Panc1 (cell line): ENCODE measurements at regions not wholly inside any gene's neighbourhood (a gene's known extent, or its start where the extent isn't known, plus 50 kb on each side); places are given as distances from the start of the nearest gene placed in this dataset.

Experiments used
- ATAC-seq: fragments of 200-7000 bp; cut with Tn5 transposase; 2 replicates; pipeline ENCODE4 v1.9.1; 2020; ENCODE audit warnings: mild to moderate bottlenecking, moderate library complexity
- BruUV-seq: library from RNA; stranded (reverse); fragments of 400-500 nt; replicated peaks from 2 replicates; lab custom pipeline; 2021; lab: Mats Ljungman, UMichigan
- CTCF ChIA-PET: fragments of 300-600 bp; sonication (Branson Sonifier 250); formaldehyde crosslinking; loops from one replicate; lab custom pipeline; 2022; ENCODE audit warnings: antibody characterized with exemption; lab: Charles Lee
- POLR2A ChIA-PET: fragments of 300-600 bp; sonication (Branson Sonifier 250); formaldehyde crosslinking; loops from one replicate; lab custom pipeline; 2022; ENCODE audit warnings: antibody characterized with exemption; lab: Charles Lee
- DNase-seq: peaks from one replicate; pipeline ENCODE4 v3.0.0-alpha.2; 2010; ENCODE audit warnings: low read depth, low spot score
- H3K27ac ChIP-seq: 2 replicates; pipeline ENCODE4 v1.5.1; 2011; ENCODE audit warnings: mild to moderate bottlenecking, low read length, inconsistent platforms
- H3K27me3 ChIP-seq: fragments of 200-500 bp; sonication (Bioruptor generic); 2 replicates; pipeline ENCODE4 v1.6.0; 2014; ENCODE audit warnings: low read length, inconsistent platforms; ENCODE audit not compliant: control insufficient read depth, insufficient read depth
- H3K36me3 ChIP-seq: fragments of 200-500 bp; sonication (Bioruptor generic); 2 replicates; pipeline ENCODE4 v1.5.1; 2014; ENCODE audit warnings: inconsistent platforms, mild to moderate bottlenecking, low read length, moderate library complexity; ENCODE audit not compliant: control insufficient read depth, insufficient read depth
- H3K4me1 ChIP-seq: 2 replicates; pipeline ENCODE4 v1.5.1; 2011; ENCODE audit warnings: inconsistent platforms, mild to moderate bottlenecking, low read length, moderate library complexity; ENCODE audit not compliant: control insufficient read depth, insufficient read depth
- H3K4me3 ChIP-seq, 2 experiments: 2 replicates each; pipeline ENCODE4 v1.5.1; 2011 to 2012; ENCODE audit warnings: low read depth in 2 of 2, low read length in 2 of 2, mild to moderate bottlenecking in 2 of 2, inconsistent platforms in 1 of 2, moderate library complexity in 1 of 2
- H3K9me3 ChIP-seq: fragments of 200-500 bp; sonication (Bioruptor generic); 2 replicates; pipeline ENCODE4 v1.5.1; 2014; ENCODE audit warnings: low read depth, mild to moderate bottlenecking, inconsistent platforms, low read length, moderate library complexity; ENCODE audit not compliant: control insufficient read depth, insufficient read depth
- POLR2AphosphoS5 ChIP-seq: IDR thresholded peaks from 2 replicates; pipeline ENCODE4 v1.6.1; 2012; ENCODE audit warnings: mild to moderate bottlenecking, low read depth, low read length, moderate library complexity
- SIN3A ChIP-seq: IDR thresholded peaks from 2 replicates; pipeline ENCODE4 v1.6.1; 2012; ENCODE audit warnings: low read depth, mild to moderate bottlenecking, low read length, moderate library complexity, borderline replicate concordance; ENCODE audit not compliant: insufficient read depth
- TCF7L2 ChIP-seq: IDR thresholded peaks from 2 replicates; pipeline ENCODE4 v1.6.1; 2011; ENCODE audit warnings: mild to moderate bottlenecking, low read depth, low read length, inconsistent platforms
- in situ Hi-C: cut with HindIII; loops from 2 replicates; pipeline ENCODE4 v1.10.0; 2016; ENCODE audit warnings: low sequenced_read_pairs, low pct_unique_long_range_greater_than_20kb
- intact Hi-C: fragments of 100-400 bp; cut with micrococcal nuclease; formaldehyde crosslinking; loops from one replicate; pipeline ENCODE4 v1.10.0; 2022; ENCODE audit not compliant: unreplicated experiment
- TF ChIP-seq, protein P1 (sequence below), 2 experiments: IDR thresholded peaks; 2 replicates each; pipeline ENCODE4 v1.6.1; 2011 to 2012; ENCODE audit warnings: low read depth in 2 of 2, control low read depth in 1 of 2, low read length in 1 of 2, mild to moderate bottlenecking in 1 of 2, moderate library complexity in 1 of 2; ENCODE audit not compliant: insufficient read depth in 1 of 2
- TF ChIP-seq, protein P2 (sequence below): fragments of 450-650 bp; IDR thresholded peaks from 2 replicates; pipeline ENCODE4 v1.5.1; 2017; ENCODE audit warnings: mild to moderate bottlenecking

DNA sequence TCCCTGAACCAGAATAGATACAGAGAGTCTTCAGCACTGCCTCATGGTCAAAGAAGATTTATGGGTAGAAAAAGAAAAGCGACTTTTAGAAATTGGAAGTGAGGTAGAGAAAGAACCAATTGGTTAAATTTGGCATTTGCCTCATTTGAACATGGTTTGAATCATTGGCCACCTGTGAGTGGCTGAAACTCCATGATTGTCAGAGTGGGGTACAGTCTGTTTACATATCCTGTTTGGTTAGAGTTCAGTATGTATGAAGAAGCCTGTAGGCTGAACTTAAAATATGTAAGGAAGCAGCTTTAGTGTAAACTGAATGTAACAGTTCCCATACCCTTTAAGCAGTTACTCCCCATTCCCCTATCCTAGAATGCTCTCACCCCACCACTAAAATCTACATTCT lies 76.0 kb upstream of the CTSO start:
- CTCF ChIA-PET: interaction anchor here (0.7 kb wide), 1 partner anchor 271 kb away, joined by 5 read pairs; the partner anchor contains the start of gene GUCY1B1
- DNase-seq (no peak), ATAC-seq (no peak)
- Histone ChIP-seq H3K27me3 (no peaks in the 10 kb centered on the region), H3K36me3 (no peaks in the 10 kb centered on the region), H3K9me3 (no peaks in the 10 kb centered on the region), H3K4me3 (no peak overlapping the region), H3K27ac (no peak overlapping the region), H3K4me1 (no peaks in the 10 kb centered on the region)
- intact Hi-C loops: no loop called here
- TF ChIP-seq TCF7L2 (no peak), POLR2AphosphoS5 (no peak), SIN3A (no peak)
- TF ChIP-seq, protein P1, sequence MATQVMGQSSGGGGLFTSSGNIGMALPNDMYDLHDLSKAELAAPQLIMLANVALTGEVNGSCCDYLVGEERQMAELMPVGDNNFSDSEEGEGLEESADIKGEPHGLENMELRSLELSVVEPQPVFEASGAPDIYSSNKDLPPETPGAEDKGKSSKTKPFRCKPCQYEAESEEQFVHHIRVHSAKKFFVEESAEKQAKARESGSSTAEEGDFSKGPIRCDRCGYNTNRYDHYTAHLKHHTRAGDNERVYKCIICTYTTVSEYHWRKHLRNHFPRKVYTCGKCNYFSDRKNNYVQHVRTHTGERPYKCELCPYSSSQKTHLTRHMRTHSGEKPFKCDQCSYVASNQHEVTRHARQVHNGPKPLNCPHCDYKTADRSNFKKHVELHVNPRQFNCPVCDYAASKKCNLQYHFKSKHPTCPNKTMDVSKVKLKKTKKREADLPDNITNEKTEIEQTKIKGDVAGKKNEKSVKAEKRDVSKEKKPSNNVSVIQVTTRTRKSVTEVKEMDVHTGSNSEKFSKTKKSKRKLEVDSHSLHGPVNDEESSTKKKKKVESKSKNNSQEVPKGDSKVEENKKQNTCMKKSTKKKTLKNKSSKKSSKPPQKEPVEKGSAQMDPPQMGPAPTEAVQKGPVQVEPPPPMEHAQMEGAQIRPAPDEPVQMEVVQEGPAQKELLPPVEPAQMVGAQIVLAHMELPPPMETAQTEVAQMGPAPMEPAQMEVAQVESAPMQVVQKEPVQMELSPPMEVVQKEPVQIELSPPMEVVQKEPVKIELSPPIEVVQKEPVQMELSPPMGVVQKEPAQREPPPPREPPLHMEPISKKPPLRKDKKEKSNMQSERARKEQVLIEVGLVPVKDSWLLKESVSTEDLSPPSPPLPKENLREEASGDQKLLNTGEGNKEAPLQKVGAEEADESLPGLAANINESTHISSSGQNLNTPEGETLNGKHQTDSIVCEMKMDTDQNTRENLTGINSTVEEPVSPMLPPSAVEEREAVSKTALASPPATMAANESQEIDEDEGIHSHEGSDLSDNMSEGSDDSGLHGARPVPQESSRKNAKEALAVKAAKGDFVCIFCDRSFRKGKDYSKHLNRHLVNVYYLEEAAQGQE (IDR thresholded peaks at IDR 0.05; ENCODE audit: insufficient read depth in 1 of 2, low read depth in 2 of 2, low read length in 1 of 2): no peak
- TF ChIP-seq, protein P2, sequence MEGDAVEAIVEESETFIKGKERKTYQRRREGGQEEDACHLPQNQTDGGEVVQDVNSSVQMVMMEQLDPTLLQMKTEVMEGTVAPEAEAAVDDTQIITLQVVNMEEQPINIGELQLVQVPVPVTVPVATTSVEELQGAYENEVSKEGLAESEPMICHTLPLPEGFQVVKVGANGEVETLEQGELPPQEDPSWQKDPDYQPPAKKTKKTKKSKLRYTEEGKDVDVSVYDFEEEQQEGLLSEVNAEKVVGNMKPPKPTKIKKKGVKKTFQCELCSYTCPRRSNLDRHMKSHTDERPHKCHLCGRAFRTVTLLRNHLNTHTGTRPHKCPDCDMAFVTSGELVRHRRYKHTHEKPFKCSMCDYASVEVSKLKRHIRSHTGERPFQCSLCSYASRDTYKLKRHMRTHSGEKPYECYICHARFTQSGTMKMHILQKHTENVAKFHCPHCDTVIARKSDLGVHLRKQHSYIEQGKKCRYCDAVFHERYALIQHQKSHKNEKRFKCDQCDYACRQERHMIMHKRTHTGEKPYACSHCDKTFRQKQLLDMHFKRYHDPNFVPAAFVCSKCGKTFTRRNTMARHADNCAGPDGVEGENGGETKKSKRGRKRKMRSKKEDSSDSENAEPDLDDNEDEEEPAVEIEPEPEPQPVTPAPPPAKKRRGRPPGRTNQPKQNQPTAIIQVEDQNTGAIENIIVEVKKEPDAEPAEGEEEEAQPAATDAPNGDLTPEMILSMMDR: no peak
- in situ Hi-C loops: no loop called here
- POLR2A ChIA-PET: no interaction called here
- BruUV-seq: no TSS peak

GRCh38 chr4:156021298-156021697 lies 67.6 kb upstream of the CTSO start:
- H3K9me3 ChIP-seq: no peaks in the 10 kb centered on the region
- in situ Hi-C loops (no loop called here), intact Hi-C loops (no loop called here)
- POLR2A ChIA-PET: no interaction called here
- CTCF ChIA-PET: no interaction called here
- BruUV-seq: no TSS peak
- no peaks in the 10 kb centered on the region for H3K27me3 ChIP-seq
- H3K4me3 ChIP-seq: no peak overlapping the region
- TF ChIP-seq, protein P1 (IDR thresholded peaks at IDR 0.05; ENCODE audit: insufficient read depth in 1 of 2, low read depth in 2 of 2, low read length in 1 of 2): no peak
- TF ChIP-seq POLR2AphosphoS5: no peak
- no peak for TF ChIP-seq TCF7L2
- TF ChIP-seq, protein P2: no peak
- TF ChIP-seq SIN3A: no peak
- H3K4me1 ChIP-seq: no peaks in the 10 kb centered on the region
- DNase-seq: no peak
- no peak overlapping the region for H3K27ac ChIP-seq
- ATAC-seq: no peak
- no peaks in the 10 kb centered on the region for H3K36me3 ChIP-seq
